SK-MEL-5 (cell line): ENCODE measurements at regions not wholly inside any gene's neighbourhood (a gene's known extent, or its start where the extent isn't known, plus 50 kb on each side); places are given as distances from the start of the nearest gene placed in this dataset.
A peak's percentile ranks its signal among the peaks of the same experiment; 100 is the strongest.

Experiments used
- DNase-seq: peaks from one replicate; pipeline ENCODE4 v3.0.0-alpha.2; 2016; ENCODE audit warnings: low read depth, low spot score
- in situ Hi-C: cut with HindIII; loops from 2 replicates; pipeline ENCODE4 v1.10.0; 2016; ENCODE audit warnings: low sequenced_read_pairs, high pct_unique_total_duplicates, low pct_unique_long_range_greater_than_20kb

- no peak for DNase-seq
Measured at GRCh38 chr3:14338242-14338641, 64.2 kb upstream of the SLC6A6 start.

DNA sequence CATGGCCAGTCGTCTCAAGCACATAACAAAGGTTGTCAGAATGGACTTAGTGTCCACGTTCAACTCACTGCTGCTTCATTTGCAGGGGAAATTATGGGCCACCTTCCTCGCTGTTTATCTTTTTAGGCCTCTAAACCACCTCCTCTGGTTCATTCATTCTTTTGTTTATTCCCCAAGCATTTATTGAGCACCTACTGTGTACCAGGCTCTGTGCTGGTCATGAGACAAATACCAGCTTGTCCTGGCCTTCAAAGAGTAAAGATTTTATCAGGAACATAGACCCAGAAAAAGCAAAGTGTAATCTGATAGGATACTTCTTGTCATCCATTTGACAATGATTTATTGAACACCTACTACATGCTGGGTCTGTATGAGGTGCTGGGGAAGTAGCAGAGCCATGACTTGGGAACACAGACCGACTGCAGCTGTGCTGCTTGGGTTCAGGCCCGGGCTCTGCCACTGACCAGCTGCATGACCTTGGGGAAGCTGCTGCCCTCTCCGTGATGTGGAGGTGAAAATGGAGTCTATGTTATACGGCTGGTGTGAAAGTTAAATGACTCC, 63.4 kb upstream of the SLC6A6 start:
- no peak for DNase-seq
- in situ Hi-C loops, result no loop called here

More at GRCh38 chr3:14338242-14338641, 64.2 kb upstream of the SLC6A6 start:
- in situ Hi-C loops, result no loop called here

GRCh38 chr3:14340960-14341708, 61.3 kb upstream of the SLC6A6 start:
- DNase-seq, result no peak
- in situ Hi-C loops, result no loop called here

GRCh38 chr3:14343338-14344112, 58.9 kb upstream of the SLC6A6 start:
- no peak for DNase-seq
- in situ Hi-C loops, result no loop called here

DNA sequence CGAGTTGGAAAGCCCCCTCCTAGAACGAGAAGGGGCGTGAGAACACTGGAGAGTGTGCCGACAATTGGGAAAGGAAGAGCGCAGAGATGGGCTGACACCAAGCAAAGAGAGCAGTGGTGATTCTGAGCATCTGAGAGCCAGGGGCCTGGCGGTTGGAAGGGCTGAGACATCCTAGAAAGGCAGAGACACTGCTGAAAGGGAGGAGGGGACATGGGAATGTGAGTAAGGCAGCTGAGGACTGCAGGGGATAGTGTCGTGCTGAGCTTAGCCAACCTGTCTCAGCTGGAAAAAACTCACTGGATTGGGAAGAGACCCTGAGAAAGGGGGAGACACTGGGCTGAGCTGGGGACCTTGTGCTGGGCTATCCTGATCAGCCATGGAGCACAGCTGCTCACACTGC, 58.1 kb upstream of the SLC6A6 start:
- no peak for DNase-seq
- in situ Hi-C loops, result no loop called here

GRCh38 chr3:14345496-14346150, 56.8 kb upstream of the SLC6A6 start:
- peak; percentile 81 for DNase-seq
- in situ Hi-C loops, result no loop called here

- DNase-seq, result peak; percentile 59
- in situ Hi-C loops, result no loop called here
Measured at GRCh38 chr3:14346191-14346590, 56.2 kb upstream of the SLC6A6 start.

DNA sequence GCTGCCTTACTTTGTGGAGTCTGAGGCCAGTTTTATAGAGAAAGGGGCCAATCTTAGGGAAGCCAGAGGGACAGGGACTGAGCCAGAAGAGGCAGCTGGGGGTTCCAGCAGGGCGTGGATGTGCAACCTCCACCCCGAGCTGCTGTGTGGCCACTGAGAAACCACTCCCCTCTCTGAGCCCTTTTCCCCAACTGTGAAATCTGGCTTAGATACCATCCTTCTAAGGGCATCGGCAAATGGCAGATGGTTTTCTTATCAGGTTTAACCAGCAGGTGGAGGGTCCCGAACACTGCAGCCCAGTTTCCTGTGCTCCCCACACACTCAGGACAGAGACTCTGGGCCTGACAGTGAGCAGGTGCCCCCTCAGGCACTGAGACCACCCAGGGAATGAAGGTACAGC, 55.8 kb upstream of the SLC6A6 start:
- in situ Hi-C loops, result no loop called here
- DNase-seq, result no peak

GRCh38 chr3:14347110-14347509, 55.3 kb upstream of the SLC6A6 start:
- no peak for DNase-seq
- in situ Hi-C loops, result no loop called here

GRCh38 chr3:14351617-14352001, 50.8 kb upstream of the SLC6A6 start:
- DNase-seq, result no peak
- in situ Hi-C loops, result no loop called here

- in situ Hi-C loops, result no loop called here
Measured at GRCh38 chr3:14352002-14352627, 50.3 kb upstream of the SLC6A6 start.

More at GRCh38 chr3:14352002-14352627, 50.3 kb upstream of the SLC6A6 start:
- peak; percentile 50 for DNase-seq
